CD14-positive monocyte (primary cell): ENCODE measurements at regions not wholly inside any gene's neighbourhood (a gene's known extent, or its start where the extent isn't known, plus 50 kb on each side); places are given as distances from the start of the nearest gene placed in this dataset.
A peak's percentile ranks its signal among the peaks of the same experiment; 100 is the strongest.

ENCODE experiments used
- DNase-seq, 3 donors: peaks; one replicate each; pipeline ENCODE4 v3.0.0-alpha.2; 2011 to 2022
- H2AFZ ChIP-seq: 2 replicates; pipeline ENCODE4 v1.6.0; 2012; ENCODE audit warnings: mild to moderate bottlenecking, low read depth, low read length, inconsistent platforms; ENCODE audit not compliant: insufficient read depth, poor library complexity, severe bottlenecking
- H3K27ac ChIP-seq, 2 donors: 1 replicate in 1 of 2; 2 replicates in 1 of 2; pipeline ENCODE4 v1.5.1; 2012 to 2013; ENCODE audit warnings: low read length in 2 of 2, control low read depth in 1 of 2, inconsistent platforms in 1 of 2, low read depth in 1 of 2, mild to moderate bottlenecking in 1 of 2
- H3K27me3 ChIP-seq, 2 donors: one replicate each; pipeline versions ENCODE4 v1.6.0 to v1.6.1; 2011 to 2013; ENCODE audit warnings: low read length in 2 of 2; ENCODE audit not compliant: control insufficient read depth in 2 of 2, insufficient read depth in 2 of 2
- H3K36me3 ChIP-seq, 2 donors: replicated peaks in 1 of 2; 1 replicate in 1 of 2; 2 replicates in 1 of 2; pipeline versions ENCODE4 v1.5.1 to v1.6.1; 2012 to 2013; ENCODE audit warnings: low read length in 2 of 2, control low read depth in 1 of 2, inconsistent platforms in 1 of 2, mild to moderate bottlenecking in 1 of 2; ENCODE audit not compliant: insufficient read depth in 2 of 2, control insufficient read depth in 1 of 2
- H3K4me1 ChIP-seq, 2 donors: 1 replicate in 1 of 2; 2 replicates in 1 of 2; pipeline versions ENCODE4 v1.5.1 to v1.6.1; 2012 to 2013; ENCODE audit warnings: low read length in 2 of 2, control low read depth in 1 of 2, inconsistent platforms in 1 of 2, mild to moderate bottlenecking in 1 of 2, moderate library complexity in 1 of 2; ENCODE audit not compliant: insufficient read depth in 2 of 2, control insufficient read depth in 1 of 2
- H3K4me2 ChIP-seq: replicated peaks from 2 replicates; pipeline ENCODE3; 2012; ENCODE audit warnings: low read length, moderate library complexity, mild to moderate bottlenecking; ENCODE audit not compliant: poor library complexity, severe bottlenecking; ENCODE audit errors: extremely low read depth
- H3K4me3 ChIP-seq, 3 experiments: fragments of 200-600 bp in 1 of 3; sonication (generic) in 1 of 3; replicated peaks in 1 of 3; 1 replicate in 2 of 3; 2 replicates in 1 of 3; pipeline ENCODE4 v1.5.1; 2011 to 2013; ENCODE audit warnings: low read length in 3 of 3, mild to moderate bottlenecking in 3 of 3, control low read depth in 2 of 3, low read depth in 2 of 3, inconsistent platforms in 1 of 3, moderate library complexity in 1 of 3
- H3K79me2 ChIP-seq: 2 replicates; pipeline ENCODE4 v1.6.0; 2012; ENCODE audit warnings: mild to moderate bottlenecking, control low read depth, inconsistent platforms, low read length, moderate library complexity; ENCODE audit not compliant: insufficient read depth
- H3K9ac ChIP-seq: 2 replicates; pipeline ENCODE4 v1.6.0; 2017; ENCODE audit warnings: low read length, mild to moderate bottlenecking; ENCODE audit not compliant: insufficient read depth, poor library complexity, severe bottlenecking
- H3K9me3 ChIP-seq, 2 donors: replicated peaks in 1 of 2; 1 replicate in 1 of 2; 2 replicates in 1 of 2; pipeline versions ENCODE4 v1.5.1 to v1.6.1; 2012 to 2013; ENCODE audit warnings: low read length in 2 of 2, control low read depth in 1 of 2; ENCODE audit not compliant: control insufficient read depth in 1 of 2, insufficient read depth in 1 of 2
- H4K20me1 ChIP-seq: 2 replicates; pipeline ENCODE4 v1.6.0; 2012; ENCODE audit warnings: mild to moderate bottlenecking, low read length, control low read depth, moderate library complexity; ENCODE audit not compliant: insufficient read depth
- H3K27ac Mint-ChIP-seq, 7 donors: one replicate each; pipeline ENCODE4 v1.8.0; 2020; ENCODE audit warnings: mild to moderate bottlenecking in 7 of 7, mixed read lengths in 7 of 7, moderate library complexity in 6 of 7, inconsistent platforms in 2 of 7
- H3K27me3 Mint-ChIP-seq, 3 donors: one replicate each; pipeline ENCODE4 v1.8.0; 2021 to 2022; ENCODE audit warnings: low read depth in 3 of 3, mild to moderate bottlenecking in 3 of 3, mixed read lengths in 3 of 3, moderate library complexity in 3 of 3, inconsistent platforms in 1 of 3
- H3K36me3 Mint-ChIP-seq, 2 donors: one replicate each; pipeline ENCODE4 v1.8.0; 2020; ENCODE audit warnings: mixed read lengths in 2 of 2, inconsistent platforms in 1 of 2, mild to moderate bottlenecking in 1 of 2
- H3K4me1 Mint-ChIP-seq: one replicate; pipeline ENCODE4 v1.8.0; 2020; ENCODE audit warnings: mild to moderate bottlenecking, mixed read lengths
- H3K4me3 Mint-ChIP-seq, 2 donors: one replicate each; pipeline ENCODE4 v1.8.0; 2020; ENCODE audit warnings: mild to moderate bottlenecking in 2 of 2, mixed read lengths in 2 of 2, moderate library complexity in 1 of 2
- H3K9me3 Mint-ChIP-seq, 7 donors: one replicate each; pipeline ENCODE4 v1.8.0; 2020 to 2022; ENCODE audit warnings: mixed read lengths in 7 of 7, mild to moderate bottlenecking in 6 of 7, moderate library complexity in 6 of 7, inconsistent platforms in 2 of 7
- CTCF ChIP-seq: fragments of 200-600 bp; IDR thresholded peaks from one replicate; pipeline ENCODE4 v1.8.0; 2022; ENCODE audit warnings: antibody characterized with exemption, mild to moderate bottlenecking
- WGBS: methylation state at CpG from one replicate; pipeline ENCODE4 v1.1.5; 2013; ENCODE audit warnings: missing lambda C conversion rate; ENCODE audit not compliant: insufficient coverage; 5-methylcytosine and 5-hydroxymethylcytosine counted together
- intact Hi-C, 2 donors: fragments of 100-400 bp; cut with micrococcal nuclease; formaldehyde crosslinking; loops; one replicate each; pipeline versions ENCODE4 v1.15.0 to v1.15.1; 2023

- Mint-ChIP-seq H3K4me3 (no peak overlapping the region), H3K36me3 (no peaks in the 10 kb centered on the region), H3K9me3 (peaks cover 0 to 4% (median 0%) of the 10 kb centered on the region in 7 donors), H3K4me1 (no peaks in the 10 kb centered on the region), H3K27ac (no peak overlapping the region), H3K27me3 (peaks cover 0 to 6% (median 1%) of the 10 kb centered on the region in 3 donors)
- H3K79me2 ChIP-seq = no peaks in the 10 kb centered on the region
- H3K36me3 ChIP-seq = no peaks in the 10 kb centered on the region
- TF ChIP-seq CTCF = no peak
- H4K20me1 ChIP-seq = no peaks in the 10 kb centered on the region
- no peak overlapping the region for H3K9ac ChIP-seq
- H3K4me3 ChIP-seq = no peak overlapping the region
- no peak for DNase-seq
- H2AFZ ChIP-seq = no peak overlapping the region
- intact Hi-C loops = no loop called here
- no peaks in the 10 kb centered on the region for H3K9me3 ChIP-seq
- H3K4me2 ChIP-seq = no peak overlapping the region
- H3K27me3 ChIP-seq = no peaks in the 10 kb centered on the region
- no peak overlapping the region for H3K27ac ChIP-seq
- no peaks in the 10 kb centered on the region for H3K4me1 ChIP-seq
- no CpG with 5 or more reads among the region's 11 CpGs for WGBS
Observed at GRCh38 chr10:21002091-21002878, 105.2 kb upstream of the NEBL start.

GRCh38 chr10:20999699-21000098 lies 102.6 kb upstream of the NEBL start:
- Histone ChIP-seq H3K9ac (no peak overlapping the region), H3K27ac (no peak overlapping the region), H3K4me1 (no peaks in the 10 kb centered on the region), H3K27me3 (no peaks in the 10 kb centered on the region), H3K36me3 (no peaks in the 10 kb centered on the region), H3K9me3 (no peaks in the 10 kb centered on the region), H3K79me2 (no peaks in the 10 kb centered on the region), H3K4me3 (no peak overlapping the region), H4K20me1 (no peaks in the 10 kb centered on the region), H2AFZ (no peak overlapping the region), H3K4me2 (no peak overlapping the region)
- H3K4me1 Mint-ChIP-seq = no peaks in the 10 kb centered on the region
- H3K9me3 Mint-ChIP-seq = peaks cover 0 to 4% (median 0%) of the 10 kb centered on the region in 7 donors
- 100% methylated on average over 2 of the region's 11 CpGs for WGBS
- H3K36me3 Mint-ChIP-seq = no peaks in the 10 kb centered on the region
- no peak for TF ChIP-seq CTCF
- peak in 1 of 3 donors; percentile 10 for DNase-seq
- no peak overlapping the region for H3K4me3 Mint-ChIP-seq
- H3K27ac Mint-ChIP-seq = peak overlapping the region in 2 of 7 donors; percentile 52 to 60
- peaks cover 0 to 3% (median 1%) of the 10 kb centered on the region in 3 donors for H3K27me3 Mint-ChIP-seq
- intact Hi-C loops = no loop called here
